A549 (cell line): ENCODE measurements at regions not wholly inside any gene's neighbourhood (a gene's known extent, or its start where the extent isn't known, plus 50 kb on each side); places are given as distances from the start of the nearest gene placed in this dataset.

Experiments
- ATAC-seq, 2 experiments: fragments of 200-7000 bp in 1 of 2; fragments of >200 bp in 1 of 2; cut with Nextera tagmentation in 1 of 2; cut with Tn5 transposase in 1 of 2; 3 replicates each; pipeline versions ENCODE4 v1.8.0 to v1.9.1; 2018 to 2020; ENCODE audit warnings: mild to moderate bottlenecking in 1 of 2, moderate library complexity in 1 of 2
- CTCF ChIA-PET: fragments of 300-600 bp; sonication (Branson Sonifier 250); formaldehyde crosslinking; extraction: SDS; loops from one replicate; lab custom pipeline; 2021; ENCODE audit warnings: antibody characterized with exemption, inconsistent platforms; lab: Yijun Ruan, JAX
- POLR2A ChIA-PET: fragments of 350-600 bp; formaldehyde crosslinking; extraction: SDS; loops from one replicate; lab custom pipeline; 2021; ENCODE audit warnings: antibody characterized with exemption, inconsistent platforms; lab: Yijun Ruan, JAX
- DNase-seq, 2 experiments: peaks; one replicate each; pipeline versions ENCODE4 v3.0.0 to v3.0.0-alpha.2; 2011 to 2016; ENCODE audit warnings: low read depth in 1 of 2, low spot score in 1 of 2
- FAIRE-seq: peaks from 2 replicates; lab custom pipeline; 2011; peaks lifted over from hg19 to GRCh38; lab: Jason Lieb, UNC
- H3K27ac ChIP-seq, 2 experiments: fragments of >200 bp; sonication (Bioruptor Twin); formaldehyde crosslinking; 3 replicates each; pipeline ENCODE4 v1.5.1; 2016 to 2017
- H3K4me1 ChIP-seq: fragments of >200 bp; sonication (Bioruptor Twin); formaldehyde crosslinking; 3 replicates; pipeline ENCODE4 v1.6.1; 2016
- H3K4me2 ChIP-seq: fragments of >200 bp; sonication (Bioruptor Twin); formaldehyde crosslinking; 3 replicates; pipeline ENCODE4 v1.6.1; 2016
- H3K4me3 ChIP-seq: fragments of >200 bp; sonication (Bioruptor Twin); formaldehyde crosslinking; 3 replicates; pipeline ENCODE4 v1.5.1; 2016
- H3K9me3 ChIP-seq: fragments of >200 bp; sonication (Bioruptor Twin); formaldehyde crosslinking; 3 replicates; pipeline ENCODE4 v1.6.1; 2016
- BHLHE40 ChIP-seq: IDR thresholded peaks from 2 replicates; pipeline ENCODE4 v1.6.1; 2012; ENCODE audit warnings: low read depth, low read length, inconsistent platforms
- CHD2 ChIP-seq: fragments of 150-350 bp; IDR thresholded peaks from 2 replicates; pipeline ENCODE4 v1.6.1; 2014; ENCODE audit warnings: low read length; ENCODE audit not compliant: partially characterized antibody
- FOSB ChIP-seq: fragments of 250-450 bp; sonication (Bioruptor Pico); IDR thresholded peaks from 2 replicates; pipeline ENCODE4 v1.5.0; 2020; ENCODE audit warnings: mild to moderate bottlenecking, moderate library complexity
- FOSL2 ChIP-seq, 2 experiments: fragments of 450-650 bp in 1 of 2; fragments of >200 bp in 1 of 2; sonication (Bioruptor Twin) in 1 of 2; formaldehyde crosslinking; IDR thresholded peaks; 2 replicates each; pipeline versions ENCODE4 v1.5.0 to v1.6.1; 2016 to 2020; ENCODE audit warnings: mild to moderate bottlenecking in 1 of 2, moderate library complexity in 1 of 2
- HEYL ChIP-seq: fragments of 250-450 bp; sonication (Bioruptor Pico); IDR thresholded peaks from 2 replicates; pipeline ENCODE4 v1.8.0; 2021; ENCODE audit warnings: mild to moderate bottlenecking, moderate library complexity
- HOXA7 ChIP-seq: fragments of 250-450 bp; sonication (Bioruptor Pico); IDR thresholded peaks from 2 replicates; pipeline ENCODE4 v1.5.0; 2020; ENCODE audit warnings: mild to moderate bottlenecking, moderate library complexity
- HOXB5 ChIP-seq: fragments of 250-450 bp; sonication (Bioruptor Pico); IDR thresholded peaks from 2 replicates; pipeline ENCODE4 v1.5.0; 2020; ENCODE audit warnings: mild to moderate bottlenecking, moderate library complexity
- NR3C1 ChIP-seq: fragments of >200 bp; sonication (Bioruptor Twin); formaldehyde crosslinking; IDR thresholded peaks from 3 replicates; pipeline ENCODE4 v1.6.1; 2017
- PHF8 ChIP-seq: fragments of 200-600 bp; sonication (generic); IDR thresholded peaks from 2 replicates; pipeline ENCODE4 v1.6.1; 2016; ENCODE audit warnings: low read depth, mild to moderate bottlenecking, antibody characterized with exemption, moderate library complexity, borderline replicate concordance
- RAD21 ChIP-seq, 2 experiments: fragments of >200 bp in 1 of 2; sonication (Bioruptor Twin) in 1 of 2; formaldehyde crosslinking in 1 of 2; IDR thresholded peaks in 1 of 2; conservative IDR thresholded peaks in 1 of 2; 2 replicates in 1 of 2; 3 replicates in 1 of 2; pipeline ENCODE4 v1.6.1; 2012 to 2018; ENCODE audit warnings: inconsistent platforms in 1 of 2
- RARB ChIP-seq: fragments of 250-450 bp; sonication (Bioruptor Pico); IDR thresholded peaks from 2 replicates; pipeline ENCODE4 v1.8.0; 2021; ENCODE audit warnings: mild to moderate bottlenecking, moderate library complexity
- RNF2 ChIP-seq: fragments of 200-600 bp; sonication (generic); IDR thresholded peaks from 2 replicates; pipeline ENCODE4 v1.6.1; 2016; ENCODE audit warnings: low read depth, mild to moderate bottlenecking, antibody characterized with exemption, moderate library complexity, borderline replicate concordance
- SMC3 ChIP-seq: fragments of >200 bp; sonication (Bioruptor Twin); formaldehyde crosslinking; IDR thresholded peaks from 3 replicates; pipeline ENCODE4 v1.6.1; 2018; ENCODE audit warnings: inconsistent platforms
- TP53 ChIP-seq: fragments of 250-450 bp; sonication (Bioruptor Pico); IDR thresholded peaks from 2 replicates; pipeline ENCODE4 v1.5.0; 2021; ENCODE audit warnings: mild to moderate bottlenecking, moderate library complexity
- WGBS: methylation state at CpG from one replicate; pipeline ENCODE4 v1.1.6; 2017; ENCODE audit errors: missing lambda C conversion rate; 5-methylcytosine and 5-hydroxymethylcytosine counted together
- TF ChIP-seq, protein P1 (sequence below): fragments of 150-350 bp; IDR thresholded peaks from 2 replicates; pipeline ENCODE4 v1.6.1; 2014; ENCODE audit warnings: low read depth, mild to moderate bottlenecking, low read length
- TF ChIP-seq, protein P2 (sequence below): fragments of >200 bp; sonication (Bioruptor Twin); formaldehyde crosslinking; IDR thresholded peaks from 3 replicates; pipeline ENCODE4 v1.5.1; 2016
- TF ChIP-seq, protein P3 (sequence below): fragments of >200 bp; sonication (Bioruptor Twin); formaldehyde crosslinking; IDR thresholded peaks from 3 replicates; pipeline ENCODE4 v1.6.1; 2016

DNA sequence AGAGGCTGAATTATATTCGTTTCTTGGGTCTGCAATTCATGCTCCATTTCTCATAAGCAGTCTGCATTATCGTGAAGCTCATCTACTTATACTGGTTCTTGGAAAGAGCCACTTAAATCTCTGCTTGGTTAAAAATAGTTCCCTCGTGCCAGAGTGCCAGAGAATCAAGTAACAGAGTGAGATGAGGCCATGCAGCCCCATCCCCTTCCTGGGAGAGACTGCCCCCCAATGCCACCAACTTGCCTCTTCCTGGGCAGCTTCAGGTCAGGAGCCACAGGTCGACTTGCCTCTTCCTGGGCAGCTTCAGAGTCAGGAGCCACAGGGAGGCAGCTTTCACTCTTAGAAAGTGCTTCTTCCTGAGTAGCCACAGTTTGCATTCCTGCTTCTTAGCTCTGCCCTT lies 223.9 kb upstream of the ZBED5 start (continued):
- TF ChIP-seq FOSB (CRISPR knock-in tag) (no peak), CHD2 (no peak)

DNA sequence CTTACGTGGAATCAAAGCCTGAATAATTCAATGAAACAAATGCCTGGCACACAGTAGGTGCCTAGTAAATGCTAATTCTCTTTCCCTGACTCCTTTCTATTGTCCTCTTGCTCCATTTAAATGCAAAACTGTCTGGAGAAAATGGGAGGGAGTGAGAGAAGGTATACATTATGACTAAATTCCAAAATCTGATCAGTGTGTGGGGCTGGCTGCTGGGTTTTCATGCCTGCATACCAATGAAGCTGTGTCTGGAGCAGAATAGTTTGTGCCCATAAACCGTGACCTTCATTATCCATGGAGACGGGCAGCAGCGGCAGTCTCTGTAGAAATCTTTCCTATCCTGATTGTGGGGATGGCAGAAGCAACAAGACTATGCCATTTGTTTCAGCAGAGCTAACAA lies 223.4 kb upstream of the ZBED5 start:
- no peak for ATAC-seq
- FAIRE-seq, result no peak
- H3K27ac ChIP-seq, result no peak overlapping the region
- no peak for DNase-seq
- no peak overlapping the region for H3K4me3 ChIP-seq
- H3K9me3 ChIP-seq, result no peaks in the 10 kb centered on the region
- POLR2A ChIA-PET, result no interaction called here
- no peak overlapping the region for H3K4me2 ChIP-seq
- CTCF ChIA-PET, result interaction anchor here (0.8 to 1.5 kb wide), 3 partner anchors 12 to 53 kb away, joined by 3 to 4 read pairs (median 3); no protein-coding TSS in a partner anchor
- WGBS, result 47% methylated on average over 4 of the region's 4 CpGs
- no peaks in the 10 kb centered on the region for H3K4me1 ChIP-seq
- TF ChIP-seq FOSL2 (IDR thresholded peaks at IDR 0.05) (no peak), FOSL2 (CRISPR knock-in tag; IDR thresholded peaks at IDR 0.05) (no peak), RNF2 (no peak), NR3C1 (no peak), HEYL (CRISPR knock-in tag) (no peak), PHF8 (no peak), RARB (CRISPR knock-in tag) (no peak), HOXB5 (CRISPR knock-in tag) (no peak), SMC3 (no peak), HOXA7 (CRISPR knock-in tag) (no peak), BHLHE40 (no peak)

DNA sequence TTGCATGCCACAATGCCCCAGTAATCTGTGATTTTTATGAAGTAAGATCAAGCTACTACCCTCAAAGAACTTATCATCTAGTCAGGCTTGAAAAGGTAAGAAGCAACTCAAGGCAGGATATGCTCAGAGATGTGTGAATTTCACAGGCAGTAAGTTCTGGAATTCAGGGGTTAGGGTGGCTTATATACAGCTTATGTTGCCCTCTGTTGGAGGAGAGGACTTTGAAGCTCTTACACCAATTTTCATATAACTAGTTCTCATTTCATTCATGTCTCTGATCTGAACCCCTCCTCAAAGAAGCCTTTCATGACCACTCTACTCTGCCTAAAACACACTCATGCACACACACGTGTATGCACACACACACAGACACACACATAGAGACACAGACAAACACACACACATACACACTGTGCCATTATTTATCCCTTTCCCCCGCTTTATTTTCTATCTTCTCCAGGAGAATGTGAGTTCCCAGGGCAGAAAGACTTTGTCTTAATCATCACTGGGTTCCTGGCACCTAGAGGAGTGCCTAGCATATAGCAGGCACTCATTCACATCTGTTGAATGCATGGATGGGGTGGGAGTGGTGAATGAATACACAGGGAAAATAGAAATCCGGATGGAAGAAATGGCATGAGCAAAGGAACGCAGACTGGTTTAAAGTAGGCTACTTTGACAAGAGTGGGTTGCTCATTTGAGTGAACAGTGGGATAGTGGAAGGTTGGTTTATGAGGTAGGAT lies 220.7 kb upstream of the ZBED5 start:
- Histone ChIP-seq H3K9me3 (no peaks in the 10 kb centered on the region), H3K4me2 (no peak overlapping the region), H3K4me1 (no peaks in the 10 kb centered on the region), H3K4me3 (no peak overlapping the region), H3K27ac (no peak overlapping the region)
- FAIRE-seq (peak; percentile 23), ATAC-seq (peak in 1 of 2 experiments; percentile 72; a peak in 3 of 6 replicates), DNase-seq (peak in 1 of 2 experiments; percentile 40)
- ChIA-PET POLR2A (no interaction called here), CTCF (interaction anchor here (1.0 to 3.0 kb wide), 9 partner anchors 10 to 710 kb away, joined by 3 to 16 read pairs (median 7); no protein-coding TSS in a partner anchor)
- TF ChIP-seq RAD21 (conservative IDR thresholded peaks at IDR 0.05 in 1 of 2, IDR thresholded peaks at IDR 0.05 in 1 of 2) (peak in 1 of 2 experiments; percentile 43; a peak in 3 of 5 replicates), TP53 (no peak), HOXA7 (CRISPR knock-in tag) (no peak)
- TF ChIP-seq, protein P1, sequence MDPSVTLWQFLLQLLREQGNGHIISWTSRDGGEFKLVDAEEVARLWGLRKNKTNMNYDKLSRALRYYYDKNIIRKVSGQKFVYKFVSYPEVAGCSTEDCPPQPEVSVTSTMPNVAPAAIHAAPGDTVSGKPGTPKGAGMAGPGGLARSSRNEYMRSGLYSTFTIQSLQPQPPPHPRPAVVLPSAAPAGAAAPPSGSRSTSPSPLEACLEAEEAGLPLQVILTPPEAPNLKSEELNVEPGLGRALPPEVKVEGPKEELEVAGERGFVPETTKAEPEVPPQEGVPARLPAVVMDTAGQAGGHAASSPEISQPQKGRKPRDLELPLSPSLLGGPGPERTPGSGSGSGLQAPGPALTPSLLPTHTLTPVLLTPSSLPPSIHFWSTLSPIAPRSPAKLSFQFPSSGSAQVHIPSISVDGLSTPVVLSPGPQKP, result no peak
- TF ChIP-seq, protein P2, sequence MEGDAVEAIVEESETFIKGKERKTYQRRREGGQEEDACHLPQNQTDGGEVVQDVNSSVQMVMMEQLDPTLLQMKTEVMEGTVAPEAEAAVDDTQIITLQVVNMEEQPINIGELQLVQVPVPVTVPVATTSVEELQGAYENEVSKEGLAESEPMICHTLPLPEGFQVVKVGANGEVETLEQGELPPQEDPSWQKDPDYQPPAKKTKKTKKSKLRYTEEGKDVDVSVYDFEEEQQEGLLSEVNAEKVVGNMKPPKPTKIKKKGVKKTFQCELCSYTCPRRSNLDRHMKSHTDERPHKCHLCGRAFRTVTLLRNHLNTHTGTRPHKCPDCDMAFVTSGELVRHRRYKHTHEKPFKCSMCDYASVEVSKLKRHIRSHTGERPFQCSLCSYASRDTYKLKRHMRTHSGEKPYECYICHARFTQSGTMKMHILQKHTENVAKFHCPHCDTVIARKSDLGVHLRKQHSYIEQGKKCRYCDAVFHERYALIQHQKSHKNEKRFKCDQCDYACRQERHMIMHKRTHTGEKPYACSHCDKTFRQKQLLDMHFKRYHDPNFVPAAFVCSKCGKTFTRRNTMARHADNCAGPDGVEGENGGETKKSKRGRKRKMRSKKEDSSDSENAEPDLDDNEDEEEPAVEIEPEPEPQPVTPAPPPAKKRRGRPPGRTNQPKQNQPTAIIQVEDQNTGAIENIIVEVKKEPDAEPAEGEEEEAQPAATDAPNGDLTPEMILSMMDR, result peak; percentile 21; the same call in 1 of the 3 replicates
- TF ChIP-seq, protein P3, sequence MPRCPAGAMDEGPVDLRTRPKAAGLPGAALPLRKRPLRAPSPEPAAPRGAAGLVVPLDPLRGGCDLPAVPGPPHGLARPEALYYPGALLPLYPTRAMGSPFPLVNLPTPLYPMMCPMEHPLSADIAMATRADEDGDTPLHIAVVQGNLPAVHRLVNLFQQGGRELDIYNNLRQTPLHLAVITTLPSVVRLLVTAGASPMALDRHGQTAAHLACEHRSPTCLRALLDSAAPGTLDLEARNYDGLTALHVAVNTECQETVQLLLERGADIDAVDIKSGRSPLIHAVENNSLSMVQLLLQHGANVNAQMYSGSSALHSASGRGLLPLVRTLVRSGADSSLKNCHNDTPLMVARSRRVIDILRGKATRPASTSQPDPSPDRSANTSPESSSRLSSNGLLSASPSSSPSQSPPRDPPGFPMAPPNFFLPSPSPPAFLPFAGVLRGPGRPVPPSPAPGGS, result no peak
- whole genome bisulfite sequencing, result 12% methylated on average over 4 of the region's 4 CpGs
